Pancreas (tissue), 10 donors: ENCODE measurements at regions not wholly inside any gene's neighbourhood (a gene's known extent, or its start where the extent isn't known, plus 50 kb on each side); places are given as distances from the start of the nearest gene placed in this dataset.

Experiments
- ATAC-seq, 4 donors: fragments of 200-7000 bp; cut with Tn5 transposase; one replicate each; pipeline versions ENCODE4 v1.8.0 to v1.9.1; 2020; ENCODE audit warnings: mild to moderate bottlenecking in 4 of 4, moderate library complexity in 4 of 4
- DNase-seq, 6 donors: peaks; one replicate each; pipeline ENCODE4 v3.0.0-alpha.2; 2020
- FAIRE-seq: peaks from 2 replicates; lab custom pipeline; 2012; peaks lifted over from hg19 to GRCh38; lab: Jason Lieb, UNC
- H3K27ac ChIP-seq, 4 donors: fragments of 200-600 bp; sonication (generic); 1 replicate in 3 of 4; 2 replicates in 1 of 4; pipeline versions ENCODE4 v1.5.0 to v1.8.0; 2020
- H3K27me3 ChIP-seq, 4 donors: fragments of 200-600 bp; one replicate each; pipeline ENCODE4 v1.8.0; 2021
- H3K36me3 ChIP-seq, 3 donors: fragments of 200-600 bp; sonication (generic) in 1 of 3; one replicate each; pipeline versions ENCODE4 v1.5.0 to v1.8.0; 2020 to 2021
- H3K4me1 ChIP-seq, 3 donors: fragments of 200-600 bp; one replicate each; pipeline ENCODE4 v1.8.0; 2021
- H3K4me3 ChIP-seq, 4 donors: fragments of 200-600 bp; sonication (generic) in 2 of 4; one replicate each; pipeline versions ENCODE4 v1.5.0 to v1.8.0; 2020 to 2021
- H3K9me3 ChIP-seq, 4 donors: fragments of 200-600 bp; one replicate each; pipeline ENCODE4 v1.8.0; 2021
- WGBS, 2 donors: extraction: QIAGEN DNeasy Blood & Tissue Kit; methylation state at CpG; one replicate each; pipeline ENCODE4 v1.1.7; 2013; 5-methylcytosine and 5-hydroxymethylcytosine counted together
- intact Hi-C, 3 donors: fragments of 100-400 bp; cut with DNase I; formaldehyde crosslinking; loops; one replicate each; pipeline versions ENCODE4 v1.11.1 to v1.14.2; 2022
- TF ChIP-seq, protein P1 (sequence below), 4 donors: fragments of 200-600 bp; sonication (generic) in 3 of 4; IDR thresholded peaks; one replicate each; pipeline versions ENCODE4 v1.5.0 to v1.8.0; 2021; ENCODE audit warnings: antibody characterized with exemption in 4 of 4
- donor health status: healthy with polysubstance abuse.
- donor health status: DM: no; HTN: no; CAD: no; lungs with moderate emphysema.
- donor health status: DM: no; HTN: no; CAD: no.
- donor health status: control.
- donor health status: control.
- donor health status: Bipolar disorder and iron deficiency.
- donor health status: DM: yes; HTN: yes; CAD: no.
- donor health status: DM: no; HTN: no; CAD: no.
- donor health status: DM: no; HTN: no; CAD: no.
- donor health status: DM: yes; HTN: yes; CAD: no.

DNA sequence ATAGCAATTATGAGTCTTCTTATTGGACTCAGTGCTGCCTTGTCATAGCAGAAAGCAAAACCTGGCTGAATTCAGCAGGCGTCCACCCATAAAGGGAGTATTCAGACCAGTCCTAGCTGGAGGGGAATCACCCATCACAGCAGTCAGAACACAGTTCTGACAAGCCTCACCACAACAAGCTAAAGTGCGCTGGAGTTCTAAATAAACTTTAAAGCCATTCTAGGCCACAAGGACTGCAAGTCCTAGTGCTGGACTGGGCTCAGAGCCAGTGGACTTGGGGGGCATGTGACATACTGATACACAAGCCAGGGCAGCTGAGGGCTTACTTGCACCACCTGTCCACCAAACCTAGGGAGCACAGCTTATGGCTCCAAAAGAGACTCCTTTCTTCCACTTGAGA is 115.3 kb upstream of the PCSK5 start:
- 69 to 84% methylated on average over 2 of the region's 2 CpGs for WGBS, 2 donors
- no peak overlapping the region for H3K27ac ChIP-seq
- ATAC-seq (no peak), FAIRE-seq (no peak), DNase-seq (peak in 1 of 6 donors; percentile 18)
- H3K9me3 ChIP-seq = no peaks in the 10 kb centered on the region
- TF ChIP-seq, protein P1, sequence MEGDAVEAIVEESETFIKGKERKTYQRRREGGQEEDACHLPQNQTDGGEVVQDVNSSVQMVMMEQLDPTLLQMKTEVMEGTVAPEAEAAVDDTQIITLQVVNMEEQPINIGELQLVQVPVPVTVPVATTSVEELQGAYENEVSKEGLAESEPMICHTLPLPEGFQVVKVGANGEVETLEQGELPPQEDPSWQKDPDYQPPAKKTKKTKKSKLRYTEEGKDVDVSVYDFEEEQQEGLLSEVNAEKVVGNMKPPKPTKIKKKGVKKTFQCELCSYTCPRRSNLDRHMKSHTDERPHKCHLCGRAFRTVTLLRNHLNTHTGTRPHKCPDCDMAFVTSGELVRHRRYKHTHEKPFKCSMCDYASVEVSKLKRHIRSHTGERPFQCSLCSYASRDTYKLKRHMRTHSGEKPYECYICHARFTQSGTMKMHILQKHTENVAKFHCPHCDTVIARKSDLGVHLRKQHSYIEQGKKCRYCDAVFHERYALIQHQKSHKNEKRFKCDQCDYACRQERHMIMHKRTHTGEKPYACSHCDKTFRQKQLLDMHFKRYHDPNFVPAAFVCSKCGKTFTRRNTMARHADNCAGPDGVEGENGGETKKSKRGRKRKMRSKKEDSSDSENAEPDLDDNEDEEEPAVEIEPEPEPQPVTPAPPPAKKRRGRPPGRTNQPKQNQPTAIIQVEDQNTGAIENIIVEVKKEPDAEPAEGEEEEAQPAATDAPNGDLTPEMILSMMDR (IDR thresholded peaks at IDR 0.05) = no peak
- H3K27me3 ChIP-seq = no peaks in the 10 kb centered on the region
- no peaks in the 10 kb centered on the region for H3K36me3 ChIP-seq
- H3K4me3 ChIP-seq = no peak overlapping the region
- intact Hi-C loops = no loop called here
- H3K4me1 ChIP-seq = no peaks in the 10 kb centered on the region

GRCh38 chr9:75775966-75776691 is 114.3 kb upstream of the PCSK5 start:
- DNase-seq = peak in 1 of 6 donors; percentile 12
- H3K36me3 ChIP-seq = no peaks in the 10 kb centered on the region
- 79 to 90% methylated on average over 1 of the region's 1 CpG for WGBS, 2 donors
- no peak for ATAC-seq
- TF ChIP-seq, protein P1 (IDR thresholded peaks at IDR 0.05) = no peak
- H3K4me3 ChIP-seq = no peak overlapping the region
- no peaks in the 10 kb centered on the region for H3K9me3 ChIP-seq
- no peaks in the 10 kb centered on the region for H3K4me1 ChIP-seq
- intact Hi-C loops = no loop called here
- no peak for FAIRE-seq
- no peak overlapping the region for H3K27ac ChIP-seq
- no peaks in the 10 kb centered on the region for H3K27me3 ChIP-seq

GRCh38 chr9:75780185-75780584 is 110.3 kb upstream of the PCSK5 start:
- Histone ChIP-seq H3K27me3 (no peaks in the 10 kb centered on the region), H3K9me3 (no peaks in the 10 kb centered on the region), H3K36me3 (no peaks in the 10 kb centered on the region), H3K27ac (no peak overlapping the region), H3K4me1 (no peaks in the 10 kb centered on the region), H3K4me3 (no peak overlapping the region)
- intact Hi-C loops = no loop called here
- DNase-seq = no peak
- no peak for FAIRE-seq
- 41 to 52% methylated on average over 1 of the region's 1 CpG for WGBS, 2 donors
- no peak for ATAC-seq
- TF ChIP-seq, protein P1 (IDR thresholded peaks at IDR 0.05) = no peak

GRCh38 chr9:75788006-75788634 is 102.4 kb upstream of the PCSK5 start:
- WGBS, 2 donors = 50 to 73% methylated on average over 3 of the region's 3 CpGs
- peaks cover 0 to 5% (median 0%) of the 10 kb centered on the region in 4 donors for H3K27me3 ChIP-seq
- H3K27ac ChIP-seq = no peak overlapping the region
- H3K36me3 ChIP-seq = no peaks in the 10 kb centered on the region
- DNase-seq (peak in 1 of 6 donors; percentile 8), ATAC-seq (peak in 1 of 4 donors; percentile 32), FAIRE-seq (no peak)
- no peak overlapping the region for H3K4me3 ChIP-seq
- H3K9me3 ChIP-seq = no peaks in the 10 kb centered on the region
- TF ChIP-seq, protein P1 (IDR thresholded peaks at IDR 0.05) = no peak
- H3K4me1 ChIP-seq = no peaks in the 10 kb centered on the region
- intact Hi-C loops = no loop called here

- no peak for FAIRE-seq
- Histone ChIP-seq H3K27ac (no peak overlapping the region), H3K36me3 (no peaks in the 10 kb centered on the region), H3K9me3 (no peaks in the 10 kb centered on the region), H3K27me3 (peaks cover 0 to 5% (median 0%) of the 10 kb centered on the region in 4 donors), H3K4me1 (no peaks in the 10 kb centered on the region), H3K4me3 (no peak overlapping the region)
- no peak for ATAC-seq
- WGBS, 2 donors = 56 to 69% methylated on average over 2 of the region's 2 CpGs
- TF ChIP-seq, protein P1 (IDR thresholded peaks at IDR 0.05) = no peak
- intact Hi-C loops = no loop called here
- no peak for DNase-seq
Observed at GRCh38 chr9:75797085-75797580, 93.3 kb upstream of the PCSK5 start.
